ENCODE measurements at regions not wholly inside any gene's neighbourhood (a gene's known extent, or its start where the extent isn't known, plus 50 kb on each side); places are given as distances from the start of the nearest gene placed in this dataset.

DNA sequence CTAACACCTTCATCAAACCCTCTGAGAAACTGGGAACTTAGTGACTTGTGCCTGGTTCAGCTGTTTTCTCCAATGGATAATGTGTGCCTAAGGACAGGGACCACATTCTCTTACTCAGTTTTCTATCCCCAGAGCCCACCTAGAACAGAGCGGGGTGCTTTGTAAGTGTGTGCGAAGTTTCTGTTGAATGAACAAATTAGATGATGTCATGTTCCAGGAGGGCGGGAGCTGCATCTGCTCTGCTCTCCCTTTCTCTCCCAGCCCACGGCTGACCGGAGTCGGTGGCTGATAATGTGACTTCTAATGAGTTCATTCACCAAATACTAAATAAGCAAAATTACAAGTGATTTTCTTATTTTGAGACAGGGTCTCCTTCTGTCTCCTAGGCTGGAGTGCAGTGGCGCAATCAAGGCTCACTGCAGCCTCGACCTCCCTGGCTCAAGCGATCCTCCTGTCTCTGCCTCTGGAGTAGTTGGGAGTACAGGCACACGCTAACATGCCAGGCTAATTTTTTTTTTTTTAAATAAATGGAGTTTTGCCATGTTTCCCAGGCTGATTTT lies 60.7 kb upstream of the FNDC1 start:
- Histone ChIP-seq H3K36me3 (no peaks in the 10 kb centered on the region), H3K27ac (no peak overlapping the region), H3K4me1 (peaks cover 0 to 48% (median 15%) of the 10 kb centered on the region in 3 donors), H3K4me3 (no peak overlapping the region), H3K9me3 (no peaks in the 10 kb centered on the region), H3K27me3 (no peaks in the 10 kb centered on the region)
- TF ChIP-seq, protein P1, sequence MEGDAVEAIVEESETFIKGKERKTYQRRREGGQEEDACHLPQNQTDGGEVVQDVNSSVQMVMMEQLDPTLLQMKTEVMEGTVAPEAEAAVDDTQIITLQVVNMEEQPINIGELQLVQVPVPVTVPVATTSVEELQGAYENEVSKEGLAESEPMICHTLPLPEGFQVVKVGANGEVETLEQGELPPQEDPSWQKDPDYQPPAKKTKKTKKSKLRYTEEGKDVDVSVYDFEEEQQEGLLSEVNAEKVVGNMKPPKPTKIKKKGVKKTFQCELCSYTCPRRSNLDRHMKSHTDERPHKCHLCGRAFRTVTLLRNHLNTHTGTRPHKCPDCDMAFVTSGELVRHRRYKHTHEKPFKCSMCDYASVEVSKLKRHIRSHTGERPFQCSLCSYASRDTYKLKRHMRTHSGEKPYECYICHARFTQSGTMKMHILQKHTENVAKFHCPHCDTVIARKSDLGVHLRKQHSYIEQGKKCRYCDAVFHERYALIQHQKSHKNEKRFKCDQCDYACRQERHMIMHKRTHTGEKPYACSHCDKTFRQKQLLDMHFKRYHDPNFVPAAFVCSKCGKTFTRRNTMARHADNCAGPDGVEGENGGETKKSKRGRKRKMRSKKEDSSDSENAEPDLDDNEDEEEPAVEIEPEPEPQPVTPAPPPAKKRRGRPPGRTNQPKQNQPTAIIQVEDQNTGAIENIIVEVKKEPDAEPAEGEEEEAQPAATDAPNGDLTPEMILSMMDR (IDR thresholded peaks at IDR 0.05), result no peak
- no peak for TF ChIP-seq POLR2A (IDR thresholded peaks at IDR 0.05)
- WGBS, 2 donors, result 88% methylated on average over 10 of the region's 10 CpGs
- intact Hi-C loops (cut with DNase I), result loop anchor here (5.0 kb wide), 1 partner anchor 96 kb away; no protein-coding TSS in a partner anchor
- no peak for DNase-seq

DNA sequence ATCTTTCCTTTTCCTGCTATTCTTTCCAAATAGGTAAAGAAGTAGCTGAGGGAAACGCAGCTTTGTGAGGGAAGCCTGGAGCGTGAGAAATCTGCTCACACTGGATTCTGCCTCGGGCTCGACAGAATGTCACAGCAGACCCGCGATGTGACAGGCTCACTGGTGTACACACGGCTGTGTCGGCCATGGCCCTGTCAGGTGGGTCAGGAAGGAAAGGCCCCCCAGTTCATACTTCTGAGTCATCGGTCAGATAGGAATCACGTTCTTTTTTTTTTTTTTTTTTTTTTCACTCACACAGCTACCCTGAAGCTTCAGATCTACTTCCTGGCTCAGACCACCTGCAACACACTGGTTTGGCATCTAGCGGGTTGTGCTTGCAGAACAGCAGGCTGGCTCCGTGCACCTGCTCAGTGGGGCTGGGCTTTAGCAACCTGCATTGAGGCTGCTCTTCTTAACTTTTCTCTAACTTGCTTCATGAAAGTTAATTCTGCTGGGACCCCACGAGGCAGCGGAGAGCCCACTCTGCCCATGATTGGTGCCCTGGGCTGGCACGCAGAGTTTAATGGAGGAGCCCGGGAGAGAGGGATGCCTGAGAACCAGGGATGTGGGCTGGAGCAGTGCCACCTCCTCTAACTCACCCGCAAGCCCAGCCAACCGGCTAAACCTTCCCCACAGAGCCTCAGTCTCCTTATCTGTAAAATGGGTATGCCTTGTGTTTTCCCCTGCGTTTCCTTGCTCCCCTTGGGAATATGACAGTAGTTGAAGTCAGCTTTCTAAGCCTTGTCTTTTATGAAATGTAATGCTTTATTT lies 61.5 kb upstream of the FNDC1 start:
- 40 to 57% methylated on average over 14 to 19 of the region's 19 CpGs for WGBS, 2 donors
- H3K9me3 ChIP-seq, result no peaks in the 10 kb centered on the region
- peaks cover 0 to 49% (median 15%) of the 10 kb centered on the region in 3 donors for H3K4me1 ChIP-seq
- intact Hi-C loops (cut with DNase I), result loop anchor here (5.0 kb wide), 1 partner anchor 95 kb away; no protein-coding TSS in a partner anchor
- H3K27ac ChIP-seq, result peak overlapping the region in 3 of 4 donors; percentile 6 to 59 (median 52)
- no peaks in the 10 kb centered on the region for H3K36me3 ChIP-seq
- no peak for DNase-seq
- no peak for TF ChIP-seq POLR2A (IDR thresholded peaks at IDR 0.05)
- TF ChIP-seq, protein P1 (IDR thresholded peaks at IDR 0.05), result no peak
- no peaks in the 10 kb centered on the region for H3K27me3 ChIP-seq
- peak overlapping the region in 1 of 4 donors; percentile 9 for H3K4me3 ChIP-seq

DNA sequence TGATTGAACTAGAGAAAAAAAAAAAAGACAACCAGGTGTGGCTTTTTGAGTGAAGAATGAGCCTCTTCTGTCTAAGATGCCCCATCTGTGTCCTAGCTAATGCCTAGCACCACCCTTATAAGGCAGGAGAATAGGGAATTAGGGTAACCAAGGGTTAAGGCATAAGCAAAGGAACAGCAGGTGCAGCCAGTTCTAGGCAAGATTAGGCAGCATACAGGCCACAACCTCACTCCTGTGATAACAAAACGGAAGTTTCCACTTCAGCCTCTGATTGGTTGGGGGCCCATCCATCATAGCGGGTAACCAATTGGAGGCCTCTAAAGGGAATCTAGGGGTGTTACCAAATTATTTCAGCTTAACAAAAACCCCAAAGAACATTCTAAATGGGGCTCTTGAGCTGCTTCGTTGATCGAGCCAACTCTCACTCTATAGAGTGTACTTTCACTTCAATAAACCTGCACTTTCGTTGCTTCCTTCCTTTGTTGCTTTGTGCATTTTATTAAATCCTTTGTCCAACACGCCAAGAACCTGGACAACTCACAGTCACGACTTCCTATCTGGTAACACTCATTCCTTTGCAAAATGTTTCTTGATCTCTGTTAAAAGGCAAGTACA lies 61.9 kb upstream of the TAGAP start:
- peak overlapping the region in 1 of 4 donors; percentile 9 for H3K4me3 ChIP-seq
- TF ChIP-seq, protein P1 (IDR thresholded peaks at IDR 0.05), result no peak
- TF ChIP-seq POLR2A (IDR thresholded peaks at IDR 0.05), result peak in 1 of 4 donors; percentile 31

DNA sequence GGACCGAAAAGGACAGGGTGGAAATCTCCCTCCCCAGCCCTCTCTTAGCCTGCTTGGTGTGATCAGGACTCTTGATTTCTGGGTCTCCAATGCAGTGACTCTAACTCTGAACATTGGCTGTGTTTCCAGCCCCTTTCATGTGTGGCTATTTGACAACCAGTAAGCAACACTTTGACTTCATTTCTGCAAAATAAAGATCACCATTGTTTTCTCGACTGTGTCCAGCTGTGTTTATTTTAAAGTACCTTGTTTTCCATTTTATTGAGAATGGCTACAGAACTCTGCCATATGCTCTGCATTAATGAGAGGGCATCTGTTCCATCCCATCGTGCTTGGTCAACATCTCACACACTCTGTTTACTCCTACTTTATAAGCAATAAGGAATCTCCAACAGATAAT lies 60.9 kb upstream of the TAGAP start:
- no peak for DNase-seq
- Histone ChIP-seq H3K4me1 (peaks cover 0 to 49% (median 15%) of the 10 kb centered on the region in 3 donors), H3K9me3 (no peaks in the 10 kb centered on the region), H3K4me3 (no peak overlapping the region), H3K27ac (no peak overlapping the region), H3K27me3 (no peaks in the 10 kb centered on the region), H3K36me3 (no peaks in the 10 kb centered on the region)
- TF ChIP-seq, protein P1 (IDR thresholded peaks at IDR 0.05), result no peak
- intact Hi-C loops (cut with DNase I), result loop anchor here (5.0 kb wide), 1 partner anchor 93 kb away; no protein-coding TSS in a partner anchor
- 53 to 62% methylated on average over 3 of the region's 3 CpGs for WGBS, 2 donors

More for the DNA sequence above, 61.9 kb upstream of the TAGAP start:
- H3K27me3 ChIP-seq, result no peaks in the 10 kb centered on the region
- H3K9me3 ChIP-seq, result no peaks in the 10 kb centered on the region
- no peak for DNase-seq
- WGBS, 2 donors, result 20 to 24% methylated on average over 7 of the region's 7 CpGs
- H3K27ac ChIP-seq, result peak overlapping the region in 3 of 4 donors; percentile 6 to 59 (median 52)
- H3K36me3 ChIP-seq, result no peaks in the 10 kb centered on the region
- intact Hi-C loops (cut with DNase I), result loop anchor here (5.0 kb wide), 1 partner anchor 94 kb away; no protein-coding TSS in a partner anchor
- H3K4me1 ChIP-seq, result peaks cover 0 to 49% (median 15%) of the 10 kb centered on the region in 3 donors

Data from esophagus squamous epithelium (tissue), 5 donors.